ENCODE measurements at regions not wholly inside any gene's neighbourhood (a gene's known extent, or its start where the extent isn't known, plus 50 kb on each side); places are given as distances from the start of the nearest gene placed in this dataset.

DNA sequence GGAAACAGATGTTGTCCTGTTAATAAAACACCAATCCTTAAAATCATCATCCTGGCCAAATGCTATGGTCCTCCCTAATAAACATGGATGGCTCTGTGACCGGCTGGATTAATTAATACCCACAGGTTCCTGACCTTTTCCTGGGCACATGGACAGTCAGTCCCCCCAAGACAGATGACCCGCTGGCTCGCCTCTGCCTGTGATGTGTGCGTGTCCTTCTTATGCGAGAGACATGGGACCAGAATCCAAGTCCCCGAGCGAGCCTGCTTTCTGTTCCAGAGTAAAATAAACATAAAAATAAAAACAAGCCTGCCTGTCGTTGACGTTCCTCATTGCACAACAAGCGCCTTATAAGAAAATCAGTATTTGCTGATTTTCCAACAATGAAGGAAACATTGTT, 378.3 kb upstream of the TSHZ3 start:
- Histone ChIP-seq H3K27me3 (ENCODE audit: low read depth, low read length) (no peaks in the 10 kb centered on the region), H3K4me1 (ENCODE audit: low read length) (no peaks in the 10 kb centered on the region), H3K79me2 (ENCODE audit: low read length) (no peaks in the 10 kb centered on the region), H4K20me1 (ENCODE audit: insufficient read depth, low read length) (no peaks in the 10 kb centered on the region), H3K9ac (ENCODE audit: low read length) (no peak overlapping the region), H3K9me3 (ENCODE audit: insufficient read depth, low read length) (no peaks in the 10 kb centered on the region), H3K36me3 (replicated peaks; ENCODE audit: low read depth, low read length) (no peaks in the 10 kb centered on the region), H3K27ac (ENCODE audit: low read length) (no peak overlapping the region), H3K4me2 (ENCODE audit: low read length) (no peak overlapping the region), H2AFZ (ENCODE audit: low read depth, low read length) (no peak overlapping the region), H3K4me3 (ENCODE audit: low read length) (no peak overlapping the region)
- TF ChIP-seq, protein P1, sequence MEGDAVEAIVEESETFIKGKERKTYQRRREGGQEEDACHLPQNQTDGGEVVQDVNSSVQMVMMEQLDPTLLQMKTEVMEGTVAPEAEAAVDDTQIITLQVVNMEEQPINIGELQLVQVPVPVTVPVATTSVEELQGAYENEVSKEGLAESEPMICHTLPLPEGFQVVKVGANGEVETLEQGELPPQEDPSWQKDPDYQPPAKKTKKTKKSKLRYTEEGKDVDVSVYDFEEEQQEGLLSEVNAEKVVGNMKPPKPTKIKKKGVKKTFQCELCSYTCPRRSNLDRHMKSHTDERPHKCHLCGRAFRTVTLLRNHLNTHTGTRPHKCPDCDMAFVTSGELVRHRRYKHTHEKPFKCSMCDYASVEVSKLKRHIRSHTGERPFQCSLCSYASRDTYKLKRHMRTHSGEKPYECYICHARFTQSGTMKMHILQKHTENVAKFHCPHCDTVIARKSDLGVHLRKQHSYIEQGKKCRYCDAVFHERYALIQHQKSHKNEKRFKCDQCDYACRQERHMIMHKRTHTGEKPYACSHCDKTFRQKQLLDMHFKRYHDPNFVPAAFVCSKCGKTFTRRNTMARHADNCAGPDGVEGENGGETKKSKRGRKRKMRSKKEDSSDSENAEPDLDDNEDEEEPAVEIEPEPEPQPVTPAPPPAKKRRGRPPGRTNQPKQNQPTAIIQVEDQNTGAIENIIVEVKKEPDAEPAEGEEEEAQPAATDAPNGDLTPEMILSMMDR (IDR thresholded peaks at IDR 0.05; ENCODE audit: low read depth, low read length): no peak
- no peak for TF ChIP-seq EZH2phosphoT487 (IDR thresholded peaks at IDR 0.05; ENCODE audit: low read depth)

DNA sequence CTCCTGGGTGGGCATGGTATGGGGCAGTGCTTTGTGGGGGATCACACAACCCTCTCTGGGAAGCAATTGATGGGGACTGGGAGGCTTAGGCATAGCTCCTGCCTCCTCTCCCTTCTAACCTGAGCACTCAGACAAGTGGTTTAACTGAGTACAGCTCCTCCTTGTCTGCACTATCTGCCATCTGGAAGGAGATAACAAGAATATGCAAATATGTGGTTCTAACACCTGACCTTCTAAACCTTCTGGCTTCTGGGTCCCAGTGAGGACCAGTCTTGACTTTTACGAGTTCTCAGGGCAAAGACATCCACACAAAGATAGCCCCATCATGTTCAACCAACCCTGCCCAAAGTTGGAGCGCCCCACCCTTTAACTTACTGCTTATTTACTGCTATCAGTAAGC, 381.0 kb upstream of the TSHZ3 start:
- Histone ChIP-seq H3K27ac (ENCODE audit: low read length) (no peak overlapping the region), H3K79me2 (ENCODE audit: low read length) (no peaks in the 10 kb centered on the region), H2AFZ (ENCODE audit: low read depth, low read length) (no peak overlapping the region), H3K36me3 (replicated peaks; ENCODE audit: low read depth, low read length) (no peaks in the 10 kb centered on the region), H3K4me3 (ENCODE audit: low read length) (no peak overlapping the region), H3K9ac (ENCODE audit: low read length) (no peak overlapping the region), H3K4me1 (ENCODE audit: low read length) (no peaks in the 10 kb centered on the region), H3K9me3 (ENCODE audit: insufficient read depth, low read length) (no peaks in the 10 kb centered on the region), H3K4me2 (ENCODE audit: low read length) (no peak overlapping the region), H4K20me1 (ENCODE audit: insufficient read depth, low read length) (no peaks in the 10 kb centered on the region), H3K27me3 (ENCODE audit: low read depth, low read length) (no peaks in the 10 kb centered on the region)
- no peak for TF ChIP-seq EZH2phosphoT487 (IDR thresholded peaks at IDR 0.05; ENCODE audit: low read depth)
- TF ChIP-seq, protein P1 (IDR thresholded peaks at IDR 0.05; ENCODE audit: low read depth, low read length): no peak

DNA sequence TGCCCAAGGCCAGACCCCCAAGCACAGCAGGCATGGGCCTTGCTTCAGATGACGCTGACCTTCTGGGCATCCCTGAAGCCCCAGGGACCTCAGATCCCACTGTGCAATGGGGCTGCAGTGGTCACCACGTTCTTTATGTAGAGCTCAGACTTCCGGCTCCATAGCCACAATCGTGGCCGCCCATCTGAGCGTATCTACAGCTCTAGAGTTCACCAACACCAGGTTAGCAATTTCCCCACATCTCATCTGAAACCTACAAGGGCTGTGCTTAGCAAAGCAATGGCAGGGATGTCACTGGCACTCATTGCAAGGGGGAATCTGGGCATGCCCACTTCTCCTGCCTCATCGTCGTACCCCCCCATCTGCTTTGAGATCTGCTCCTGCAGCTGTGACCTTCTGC, 384.4 kb upstream of the TSHZ3 start:
- TF ChIP-seq, protein P1 (IDR thresholded peaks at IDR 0.05; ENCODE audit: low read depth, low read length): no peak
- TF ChIP-seq EZH2phosphoT487 (IDR thresholded peaks at IDR 0.05; ENCODE audit: low read depth): no peak
- no peaks in the 10 kb centered on the region for H3K4me1 ChIP-seq (ENCODE audit: low read length)
- no peak overlapping the region for H3K27ac ChIP-seq (ENCODE audit: low read length)
- no peak overlapping the region for H3K9ac ChIP-seq (ENCODE audit: low read length)
- no peak overlapping the region for H3K4me2 ChIP-seq (ENCODE audit: low read length)
- no peaks in the 10 kb centered on the region for H4K20me1 ChIP-seq (ENCODE audit: insufficient read depth, low read length)
- H2AFZ ChIP-seq (ENCODE audit: low read depth, low read length): no peak overlapping the region
- no peak overlapping the region for H3K4me3 ChIP-seq (ENCODE audit: low read length)
- H3K9me3 ChIP-seq (ENCODE audit: insufficient read depth, low read length): no peaks in the 10 kb centered on the region
- no peaks in the 10 kb centered on the region for H3K79me2 ChIP-seq (ENCODE audit: low read length)
- no peaks in the 10 kb centered on the region for H3K36me3 ChIP-seq (replicated peaks; ENCODE audit: low read depth, low read length)
- H3K27me3 ChIP-seq (ENCODE audit: low read depth, low read length): no peaks in the 10 kb centered on the region

DNA sequence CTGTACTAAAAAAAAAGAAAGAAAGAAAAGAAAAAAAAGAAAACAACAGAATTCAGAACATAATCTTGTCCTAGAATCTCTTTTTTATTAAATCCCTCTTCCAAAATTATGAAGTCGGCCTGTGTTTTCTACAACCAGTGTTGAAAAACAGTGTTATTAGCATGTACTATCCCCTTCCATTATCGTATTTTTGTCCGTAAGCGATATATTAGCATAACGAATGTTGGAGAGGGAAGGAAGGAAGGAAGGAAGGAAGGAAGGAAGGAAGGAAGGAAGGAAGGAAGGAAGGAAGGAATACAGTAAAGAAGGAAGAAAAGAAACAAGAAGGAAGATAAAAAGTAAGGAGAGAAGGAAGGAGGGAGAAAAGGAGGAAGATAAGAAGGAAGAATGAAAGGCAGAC, 393.0 kb upstream of the TSHZ3 start:
- no peak overlapping the region for H3K27ac ChIP-seq (ENCODE audit: low read length)
- no peak overlapping the region for H3K4me2 ChIP-seq (ENCODE audit: low read length)
- no peaks in the 10 kb centered on the region for H3K4me1 ChIP-seq (ENCODE audit: low read length)
- H3K4me3 ChIP-seq (ENCODE audit: low read length): no peak overlapping the region
- no peaks in the 10 kb centered on the region for H3K36me3 ChIP-seq (replicated peaks; ENCODE audit: low read depth, low read length)
- no peak overlapping the region for H3K9ac ChIP-seq (ENCODE audit: low read length)
- no peaks in the 10 kb centered on the region for H3K9me3 ChIP-seq (ENCODE audit: insufficient read depth, low read length)
- H3K27me3 ChIP-seq (ENCODE audit: low read depth, low read length): no peaks in the 10 kb centered on the region
- no peaks in the 10 kb centered on the region for H4K20me1 ChIP-seq (ENCODE audit: insufficient read depth, low read length)
- no peak overlapping the region for H2AFZ ChIP-seq (ENCODE audit: low read depth, low read length)
- TF ChIP-seq, protein P1 (IDR thresholded peaks at IDR 0.05; ENCODE audit: low read depth, low read length): no peak
- TF ChIP-seq EZH2phosphoT487 (IDR thresholded peaks at IDR 0.05; ENCODE audit: low read depth): no peak
- H3K79me2 ChIP-seq (ENCODE audit: low read length): no peaks in the 10 kb centered on the region

All from OCI-LY3 (cell line).